HUES48 (cell line): ENCODE measurements at regions not wholly inside any gene's neighbourhood (a gene's known extent, or its start where the extent isn't known, plus 50 kb on each side); places are given as distances from the start of the nearest gene placed in this dataset.

ENCODE experiments used
- H3K27ac ChIP-seq: one replicate; pipeline ENCODE4 v1.7.0; 2013; ENCODE audit warnings: low read depth, low read length, inconsistent platforms
- H3K27me3 ChIP-seq: 2 replicates; pipeline ENCODE4 v1.6.1; 2013; ENCODE audit warnings: mild to moderate bottlenecking, low read length; ENCODE audit not compliant: control insufficient read depth, insufficient read depth
- H3K36me3 ChIP-seq: 2 replicates; pipeline ENCODE4 v1.6.1; 2013; ENCODE audit warnings: low read length; ENCODE audit not compliant: control insufficient read depth, insufficient read depth
- H3K4me1 ChIP-seq: 2 replicates; pipeline ENCODE4 v1.6.1; 2013; ENCODE audit warnings: mild to moderate bottlenecking, low read length; ENCODE audit not compliant: control insufficient read depth, insufficient read depth
- H3K4me3 ChIP-seq: 2 replicates; pipeline ENCODE4 v1.5.1; 2013; ENCODE audit warnings: mild to moderate bottlenecking, low read depth, low read length
- H3K9ac ChIP-seq: 2 replicates; pipeline ENCODE4 v1.6.1; 2013; ENCODE audit warnings: mild to moderate bottlenecking, low read depth, low read length, moderate library complexity
- H3K9me3 ChIP-seq: 2 replicates; pipeline ENCODE4 v1.6.1; 2013; ENCODE audit warnings: low read length; ENCODE audit not compliant: control insufficient read depth, insufficient read depth

GRCh38 chr13:88526853-88527215, 855.7 kb downstream of the SLITRK5 start:
- peaks cover 21% of the 10 kb centered on the region for H3K9me3 ChIP-seq
- no peak overlapping the region for H3K27ac ChIP-seq

GRCh38 chr13:88541994-88542393, 870.8 kb downstream of the SLITRK5 start:
- no peaks in the 10 kb centered on the region for H3K9me3 ChIP-seq
- no peak overlapping the region for H3K27ac ChIP-seq
- no peak overlapping the region for H3K4me3 ChIP-seq
- H3K9ac ChIP-seq, result no peak overlapping the region
- H3K4me1 ChIP-seq, result no peaks in the 10 kb centered on the region
- no peaks in the 10 kb centered on the region for H3K36me3 ChIP-seq
- H3K27me3 ChIP-seq, result no peaks in the 10 kb centered on the region

More at GRCh38 chr13:88526853-88527215, 855.7 kb downstream of the SLITRK5 start:
- Histone ChIP-seq H3K27me3 (no peaks in the 10 kb centered on the region), H3K4me3 (no peak overlapping the region), H3K36me3 (no peaks in the 10 kb centered on the region), H3K4me1 (peaks cover 9% of the 10 kb centered on the region), H3K9ac (no peak overlapping the region)

- Histone ChIP-seq H3K27me3 (no peaks in the 10 kb centered on the region), H3K27ac (no peak overlapping the region), H3K9ac (no peak overlapping the region), H3K36me3 (no peaks in the 10 kb centered on the region), H3K4me3 (no peak overlapping the region), H3K4me1 (no peaks in the 10 kb centered on the region), H3K9me3 (no peaks in the 10 kb centered on the region)
Measured at GRCh38 chr13:88544836-88545235, 873.7 kb downstream of the SLITRK5 start.

DNA sequence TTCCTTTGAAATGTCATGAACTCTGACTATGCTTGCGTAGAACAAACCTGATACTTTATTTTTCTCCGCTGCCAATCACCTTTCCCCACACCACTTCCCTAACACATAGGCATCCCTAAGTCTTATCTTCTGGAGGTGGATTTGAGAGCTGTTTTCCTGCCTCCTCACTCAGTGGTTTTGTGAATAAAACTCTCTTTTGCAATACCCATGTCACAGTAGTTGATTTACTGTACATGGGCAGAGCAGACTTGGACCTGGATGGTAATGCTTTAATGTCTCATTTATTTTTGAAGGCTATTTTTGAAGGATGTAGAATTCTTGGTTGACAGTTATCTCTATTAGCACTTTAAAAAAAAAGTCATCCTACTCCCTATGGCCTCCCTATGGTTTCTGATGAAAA, 881.8 kb downstream of the SLITRK5 start:
- Histone ChIP-seq H3K36me3 (no peaks in the 10 kb centered on the region), H3K27ac (no peak overlapping the region), H3K4me3 (no peak overlapping the region), H3K27me3 (no peaks in the 10 kb centered on the region), H3K4me1 (peaks cover 2% of the 10 kb centered on the region; the same call in 1 of the 2 replicates), H3K9ac (no peak overlapping the region), H3K9me3 (no peaks in the 10 kb centered on the region)

GRCh38 chr13:88565566-88565965, 894.4 kb downstream of the SLITRK5 start:
- H3K27me3 ChIP-seq, result no peaks in the 10 kb centered on the region
- no peak overlapping the region for H3K4me3 ChIP-seq
- no peaks in the 10 kb centered on the region for H3K4me1 ChIP-seq
- H3K27ac ChIP-seq, result no peak overlapping the region
- no peaks in the 10 kb centered on the region for H3K36me3 ChIP-seq
- no peak overlapping the region for H3K9ac ChIP-seq
- H3K9me3 ChIP-seq, result no peaks in the 10 kb centered on the region

DNA sequence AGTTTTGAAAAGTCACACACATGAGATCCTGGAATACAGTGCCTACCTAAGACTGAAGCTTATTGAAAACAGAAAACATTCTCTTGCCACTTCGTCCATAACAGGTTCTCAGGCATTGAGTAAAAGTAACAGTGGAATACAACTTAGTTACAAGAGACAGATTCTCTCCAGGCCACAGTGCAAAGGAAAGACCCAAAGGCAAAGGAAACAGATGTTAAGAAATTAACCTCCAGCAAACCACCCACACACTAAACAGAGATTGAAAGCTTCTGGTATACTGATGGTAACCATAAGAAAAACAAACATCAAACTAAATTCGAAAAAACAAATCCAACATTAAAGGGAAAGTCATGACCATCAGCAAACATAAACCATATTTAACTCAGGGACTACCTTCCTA, 914.7 kb downstream of the SLITRK5 start:
- no peaks in the 10 kb centered on the region for H3K36me3 ChIP-seq
- H3K27me3 ChIP-seq, result no peaks in the 10 kb centered on the region
- H3K4me3 ChIP-seq, result no peak overlapping the region
- H3K4me1 ChIP-seq, result no peaks in the 10 kb centered on the region
- no peak overlapping the region for H3K9ac ChIP-seq
- no peaks in the 10 kb centered on the region for H3K9me3 ChIP-seq
- H3K27ac ChIP-seq, result no peak overlapping the region

DNA sequence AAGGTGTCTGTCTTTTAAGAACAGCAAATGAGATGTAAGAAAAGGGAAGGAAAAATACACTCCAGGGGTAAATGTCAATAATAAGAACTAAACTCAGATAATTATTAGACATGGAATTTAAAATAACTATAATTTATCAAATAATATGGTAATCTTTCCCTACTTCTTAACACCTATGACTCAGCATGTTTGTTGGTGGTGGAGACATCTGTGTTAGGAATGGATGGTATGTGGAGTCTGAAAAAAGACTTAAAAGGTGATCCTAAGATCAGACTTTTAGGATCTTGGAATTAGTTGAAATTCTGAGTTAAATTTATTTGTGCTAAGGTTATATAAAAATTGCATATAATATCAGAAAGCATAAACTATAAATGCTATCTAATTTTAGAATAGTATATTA, 915.1 kb downstream of the SLITRK5 start:
- Histone ChIP-seq H3K36me3 (no peaks in the 10 kb centered on the region), H3K4me3 (no peak overlapping the region), H3K9me3 (0 out of 2 replicates have a peak, but pooled peaks cover 1% of the 10 kb centered on the region), H3K9ac (no peak overlapping the region), H3K4me1 (no peaks in the 10 kb centered on the region), H3K27ac (no peak overlapping the region), H3K27me3 (no peaks in the 10 kb centered on the region)

DNA sequence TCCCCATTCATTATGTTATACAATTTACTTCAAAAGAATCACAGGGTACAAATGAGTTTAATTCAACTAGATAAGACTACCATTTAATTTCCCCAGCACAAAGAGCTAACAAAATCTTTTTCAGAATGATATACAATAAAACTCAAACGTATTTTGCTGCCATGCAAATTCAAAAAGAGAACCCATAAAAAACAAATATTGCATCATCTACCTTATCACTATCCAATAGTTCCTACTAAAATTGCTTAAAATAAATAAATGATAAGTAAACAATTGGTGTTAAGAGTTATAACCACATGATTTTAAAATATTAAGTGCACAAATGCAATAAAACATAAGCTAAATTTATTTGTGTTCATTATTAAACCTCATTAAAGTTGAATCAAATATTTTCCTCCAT, 919.4 kb downstream of the SLITRK5 start:
- Histone ChIP-seq H3K4me1 (no peaks in the 10 kb centered on the region), H3K4me3 (no peak overlapping the region), H3K27ac (no peak overlapping the region), H3K36me3 (no peaks in the 10 kb centered on the region), H3K27me3 (no peaks in the 10 kb centered on the region), H3K9ac (no peak overlapping the region), H3K9me3 (peaks cover 7% of the 10 kb centered on the region; the same call in 1 of the 2 replicates)

DNA sequence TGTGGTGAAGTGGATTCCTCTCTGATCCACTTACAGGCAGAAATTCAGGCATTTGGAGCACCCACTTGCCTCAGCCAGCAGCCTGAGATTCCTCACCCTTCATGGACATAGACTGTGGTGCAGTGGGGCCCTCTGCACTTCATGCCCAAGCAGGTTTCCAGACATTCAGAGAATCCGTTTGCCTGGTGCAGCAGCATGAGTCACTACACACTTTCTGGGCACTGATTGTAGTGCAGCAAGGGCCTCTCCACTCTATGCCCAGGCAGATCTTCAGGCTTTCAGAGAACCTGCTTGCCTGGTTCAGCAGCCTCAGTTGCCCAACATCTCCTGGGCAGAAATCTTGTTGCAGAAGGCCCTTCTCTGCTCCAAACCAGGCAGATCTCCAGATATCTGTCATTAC, 920.9 kb downstream of the SLITRK5 start:
- no peaks in the 10 kb centered on the region for H3K27me3 ChIP-seq
- H3K27ac ChIP-seq, result no peak overlapping the region
- H3K4me3 ChIP-seq, result no peak overlapping the region
- no peak overlapping the region for H3K9ac ChIP-seq
- H3K9me3 ChIP-seq, result peaks cover 7% of the 10 kb centered on the region; the same call in 1 of the 2 replicates
- H3K36me3 ChIP-seq, result no peaks in the 10 kb centered on the region
- no peaks in the 10 kb centered on the region for H3K4me1 ChIP-seq

GRCh38 chr13:88601949-88602348, 930.8 kb downstream of the SLITRK5 start:
- no peaks in the 10 kb centered on the region for H3K36me3 ChIP-seq
- no peaks in the 10 kb centered on the region for H3K4me1 ChIP-seq
- no peak overlapping the region for H3K4me3 ChIP-seq
- H3K27me3 ChIP-seq, result no peaks in the 10 kb centered on the region
- H3K27ac ChIP-seq, result no peak overlapping the region
- H3K9me3 ChIP-seq, result no peaks in the 10 kb centered on the region
- H3K9ac ChIP-seq, result no peak overlapping the region

DNA sequence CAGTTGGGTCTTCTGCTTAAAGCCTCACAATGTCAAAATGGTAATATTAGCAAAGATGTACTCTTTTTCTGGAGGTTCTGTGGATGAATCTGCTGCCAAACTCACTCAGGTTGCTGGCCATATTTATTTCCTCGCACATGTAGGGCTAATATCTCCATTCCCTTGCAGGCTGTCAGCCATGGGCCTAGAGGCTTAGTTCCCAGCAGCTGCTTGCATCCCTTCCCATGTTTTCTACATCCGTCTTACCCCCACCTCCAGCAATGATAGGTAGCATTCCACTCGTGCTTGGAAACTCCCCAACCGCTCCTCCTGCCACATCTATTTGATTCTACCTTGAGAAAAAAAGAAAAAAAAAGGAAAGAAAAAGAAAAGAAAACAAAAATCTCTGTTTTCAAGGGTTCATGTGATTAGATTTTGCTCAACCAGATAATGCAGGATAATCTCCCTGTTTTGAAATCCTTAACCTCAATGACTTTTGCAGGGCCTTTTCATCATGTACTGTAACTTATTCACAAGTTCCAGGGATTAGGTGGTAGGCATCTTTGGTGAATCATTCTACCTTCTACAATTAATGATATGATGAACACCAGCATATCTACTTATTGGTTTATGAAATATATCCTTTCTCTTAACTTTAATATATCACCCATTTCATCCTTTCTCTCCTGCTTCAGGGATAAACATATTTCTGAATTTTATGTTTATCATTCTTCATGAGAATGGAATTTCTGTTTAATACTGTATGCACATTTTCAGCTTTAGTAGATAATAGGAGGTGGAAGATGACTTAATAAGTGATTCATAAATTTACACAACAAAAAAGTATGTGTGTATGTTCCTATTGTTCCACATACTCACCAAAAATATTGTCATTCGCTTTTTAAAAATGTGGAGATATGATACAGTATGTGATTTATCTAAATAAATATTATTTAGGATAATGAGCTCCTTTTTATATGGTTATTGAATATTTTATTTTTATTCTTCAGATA, 931.9 kb downstream of the SLITRK5 start:
- Histone ChIP-seq H3K4me1 (no peaks in the 10 kb centered on the region), H3K4me3 (no peak overlapping the region), H3K9me3 (no peaks in the 10 kb centered on the region; the same call in 1 of the 2 replicates), H3K9ac (no peak overlapping the region), H3K27ac (no peak overlapping the region), H3K27me3 (no peaks in the 10 kb centered on the region), H3K36me3 (no peaks in the 10 kb centered on the region)
